Transverse colon (tissue), 4 donors: ENCODE measurements at regions not wholly inside any gene's neighbourhood (a gene's known extent, or its start where the extent isn't known, plus 50 kb on each side); places are given as distances from the start of the nearest gene placed in this dataset.

Experiments
- EP300 ChIP-seq: sonication (generic); formaldehyde crosslinking; IDR thresholded peaks from one replicate; pipeline ENCODE4 v1.6.1; 2017; ENCODE audit warnings: antibody characterized with exemption, low read depth
- POLR2A ChIP-seq: fragments of 450-650 bp; IDR thresholded peaks from one replicate; pipeline ENCODE4 v1.6.1; 2016; ENCODE audit warnings: antibody characterized with exemption, mild to moderate bottlenecking, moderate library complexity
- POLR2AphosphoS5 ChIP-seq, 3 donors: sonication (generic); formaldehyde crosslinking; IDR thresholded peaks; one replicate each; pipeline ENCODE4 v1.6.1; 2016; ENCODE audit warnings: antibody characterized with exemption in 3 of 3
- TF ChIP-seq, protein P1 (sequence below), 5 experiments: fragments of 200-600 bp in 3 of 5; fragments of 450-650 bp in 2 of 5; sonication (generic) in 3 of 5; IDR thresholded peaks; 1 replicate in 2 of 5; 2 replicates in 3 of 5; pipeline ENCODE4 v1.5.1; 2016 to 2017; ENCODE audit warnings: antibody characterized with exemption in 5 of 5, inconsistent platforms in 3 of 5, mild to moderate bottlenecking in 2 of 5, moderate library complexity in 1 of 5

DNA sequence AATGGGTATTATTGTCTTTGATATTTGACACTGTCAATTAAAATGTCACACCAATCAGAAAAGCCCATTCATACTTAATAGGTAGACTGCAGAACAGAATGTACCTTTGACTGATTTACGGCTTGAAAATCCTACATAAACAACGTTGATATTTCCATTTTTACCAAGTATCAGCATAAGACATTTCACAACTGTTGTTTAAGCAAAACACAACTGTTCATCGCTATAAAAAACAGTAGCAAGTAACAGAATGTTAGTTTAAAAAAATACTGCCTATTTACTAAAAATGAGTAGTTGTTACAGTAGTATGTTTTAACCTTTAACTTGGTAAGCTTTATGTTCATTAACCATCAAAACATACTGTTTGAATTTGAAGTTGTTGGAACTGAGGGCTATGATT is 1096.6 kb downstream of the PCDH17 start:
- TF ChIP-seq, protein P1, sequence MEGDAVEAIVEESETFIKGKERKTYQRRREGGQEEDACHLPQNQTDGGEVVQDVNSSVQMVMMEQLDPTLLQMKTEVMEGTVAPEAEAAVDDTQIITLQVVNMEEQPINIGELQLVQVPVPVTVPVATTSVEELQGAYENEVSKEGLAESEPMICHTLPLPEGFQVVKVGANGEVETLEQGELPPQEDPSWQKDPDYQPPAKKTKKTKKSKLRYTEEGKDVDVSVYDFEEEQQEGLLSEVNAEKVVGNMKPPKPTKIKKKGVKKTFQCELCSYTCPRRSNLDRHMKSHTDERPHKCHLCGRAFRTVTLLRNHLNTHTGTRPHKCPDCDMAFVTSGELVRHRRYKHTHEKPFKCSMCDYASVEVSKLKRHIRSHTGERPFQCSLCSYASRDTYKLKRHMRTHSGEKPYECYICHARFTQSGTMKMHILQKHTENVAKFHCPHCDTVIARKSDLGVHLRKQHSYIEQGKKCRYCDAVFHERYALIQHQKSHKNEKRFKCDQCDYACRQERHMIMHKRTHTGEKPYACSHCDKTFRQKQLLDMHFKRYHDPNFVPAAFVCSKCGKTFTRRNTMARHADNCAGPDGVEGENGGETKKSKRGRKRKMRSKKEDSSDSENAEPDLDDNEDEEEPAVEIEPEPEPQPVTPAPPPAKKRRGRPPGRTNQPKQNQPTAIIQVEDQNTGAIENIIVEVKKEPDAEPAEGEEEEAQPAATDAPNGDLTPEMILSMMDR (IDR thresholded peaks at IDR 0.05), result no peak
- no peak for TF ChIP-seq POLR2AphosphoS5 (IDR thresholded peaks at IDR 0.05)
- TF ChIP-seq POLR2A, result no peak
- no peak for TF ChIP-seq EP300
